Activated CD8-positive, alpha-beta memory T cell treated with anti-CD3 and anti-CD28 coated beads, Interleukin-2, amount 50 U/mL, for 48 hours (primary cell): ENCODE measurements at regions not wholly inside any gene's neighbourhood (a gene's known extent, or its start where the extent isn't known, plus 50 kb on each side); places are given as distances from the start of the nearest gene placed in this dataset.
"Not testable (repeated sequence)": the region's sequence is repeated elsewhere in the genome, so short reads cannot be mapped to it uniquely, and the experiment has no call there.

Experiments
- DNase-seq: peaks from one replicate; pipeline ENCODE4 v3.0.0-alpha.2; 2020

GRCh38 chr19:30692181-30692811 is 320.1 kb downstream of the ZNF536 start:
- DNase-seq, result no peak

- no peak for DNase-seq
These were observed 319.6 kb downstream of the ZNF536 start for GRCh38 chr19:30691819-30692166.

GRCh38 chr19:30690935-30691818 is 319.0 kb downstream of the ZNF536 start:
- DNase-seq, result no peak

- DNase-seq, result no peak
These were observed 318.3 kb downstream of the ZNF536 start for GRCh38 chr19:30690525-30690924.

GRCh38 chr19:30689474-30689873 is 317.3 kb downstream of the ZNF536 start:
- DNase-seq, result no peak

GRCh38 chr19:30688696-30689095 is 316.5 kb downstream of the ZNF536 start:
- DNase-seq, result no peak

GRCh38 chr19:30686826-30687566 is 314.8 kb downstream of the ZNF536 start:
- no peak for DNase-seq

GRCh38 chr19:30686176-30686820 is 314.1 kb downstream of the ZNF536 start:
- DNase-seq, result no peak

- no peak for DNase-seq
These were observed 313.3 kb downstream of the ZNF536 start for GRCh38 chr19:30685426-30686000.

- no peak for DNase-seq
These were observed 312.4 kb downstream of the ZNF536 start for GRCh38 chr19:30684613-30685012.

- peak; percentile 79 for DNase-seq
These were observed 310.9 kb downstream of the ZNF536 start for GRCh38 chr19:30682999-30683536.

- DNase-seq, result no peak
These were observed 310.2 kb downstream of the ZNF536 start for GRCh38 chr19:30682146-30682998.

- DNase-seq, result no peak
These were observed 309.2 kb downstream of the ZNF536 start for GRCh38 chr19:30681162-30682100.

- not testable (repeated sequence) for DNase-seq
These were observed 308.2 kb downstream of the ZNF536 start for GRCh38 chr19:30680399-30680798.

GRCh38 chr19:30679789-30680188 is 307.6 kb downstream of the ZNF536 start:
- DNase-seq, result no peak

- DNase-seq, result no peak
These were observed 307.0 kb downstream of the ZNF536 start for GRCh38 chr19:30679153-30679702.

- DNase-seq, result no peak
These were observed 306.0 kb downstream of the ZNF536 start for GRCh38 chr19:30678168-30678567.

- DNase-seq, result no peak
These were observed 305.5 kb downstream of the ZNF536 start for GRCh38 chr19:30677702-30678101.

- DNase-seq, result no peak
These were observed 305.0 kb downstream of the ZNF536 start for GRCh38 chr19:30676990-30677679.
